DOHH2 (cell line): ENCODE measurements at regions not wholly inside any gene's neighbourhood (a gene's known extent, or its start where the extent isn't known, plus 50 kb on each side); places are given as distances from the start of the nearest gene placed in this dataset.

Experiments used
- H3F3A ChIP-seq: fragments of 200-600 bp; sonication (generic), shearing (Covaris generic); 2 replicates; pipeline ENCODE4 v1.6.0; 2016; ENCODE audit warnings: antibody characterized with exemption, mild to moderate bottlenecking; ENCODE audit not compliant: control insufficient read depth, insufficient read depth
- H3K27ac ChIP-seq: fragments of 200-600 bp; sonication (generic); 2 replicates; pipeline ENCODE4 v1.5.1; 2014; ENCODE audit warnings: low read depth, mild to moderate bottlenecking, low read length, moderate library complexity
- H3K27me3 ChIP-seq: fragments of 200-600 bp; sonication (generic); 2 replicates; pipeline ENCODE4 v1.6.1; 2014; ENCODE audit warnings: mild to moderate bottlenecking, low read length, mixed read lengths; ENCODE audit not compliant: control insufficient read depth
- H3K36me3 ChIP-seq: fragments of 200-600 bp; sonication (generic); 2 replicates; pipeline ENCODE4 v1.6.1; 2014; ENCODE audit warnings: mild to moderate bottlenecking, low read length, moderate library complexity, mixed read lengths; ENCODE audit not compliant: control insufficient read depth
- H3K4me1 ChIP-seq: fragments of 200-600 bp; sonication (generic); 2 replicates; pipeline ENCODE4 v1.6.1; 2014; ENCODE audit warnings: mild to moderate bottlenecking, low read length, mixed read lengths; ENCODE audit not compliant: control insufficient read depth
- H3K4me2 ChIP-seq: fragments of 200-600 bp; sonication (generic); 2 replicates; pipeline ENCODE4 v1.6.0; 2014; ENCODE audit warnings: mild to moderate bottlenecking, low read length, moderate library complexity
- H3K4me3 ChIP-seq: fragments of 200-600 bp; sonication (generic); 2 replicates; pipeline ENCODE4 v1.5.1; 2014; ENCODE audit warnings: mild to moderate bottlenecking, low read length, mixed read lengths
- H3K79me2 ChIP-seq: fragments of 200-600 bp; sonication (generic); 2 replicates; pipeline ENCODE4 v1.6.1; 2014; ENCODE audit warnings: mild to moderate bottlenecking, low read length, mixed read lengths; ENCODE audit not compliant: control insufficient read depth
- H3K9me2 ChIP-seq: fragments of 200-600 bp; sonication (generic); replicated peaks from 2 replicates; pipeline ENCODE4 v1.6.1; 2014; ENCODE audit warnings: mild to moderate bottlenecking, low read length, mixed read lengths; ENCODE audit not compliant: control insufficient read depth
- H3K9me3 ChIP-seq: fragments of 200-600 bp; sonication (generic); 2 replicates; pipeline ENCODE4 v1.6.1; 2014; ENCODE audit warnings: antibody characterized with exemption, low read length, mixed read lengths; ENCODE audit not compliant: control insufficient read depth, insufficient read depth
- H4K20me1 ChIP-seq: fragments of 200-600 bp; sonication (generic); 2 replicates; pipeline ENCODE4 v1.6.0; 2014; ENCODE audit warnings: low read depth, mild to moderate bottlenecking, antibody characterized with exemption, low read length, moderate library complexity; ENCODE audit not compliant: control insufficient read depth, insufficient read depth
- CTCF ChIP-seq: fragments of 200-600 bp; sonication (generic); IDR thresholded peaks from one replicate; pipeline ENCODE4 v1.5.1; 2014; ENCODE audit warnings: antibody characterized with exemption, mild to moderate bottlenecking, low read depth, low read length; ENCODE audit not compliant: poor library complexity, severe bottlenecking
- EZH2phosphoT487 ChIP-seq: fragments of 200-600 bp; sonication (generic); IDR thresholded peaks from 2 replicates; pipeline ENCODE4 v1.6.1; 2017; ENCODE audit warnings: borderline replicate concordance, mild to moderate bottlenecking, antibody characterized with exemption, low read length, moderate library complexity, mixed read lengths

GRCh38 chr20:1819311-1820137 is 75.7 kb upstream of the SIRPA start:
- Histone ChIP-seq H3K79me2 (no peaks in the 10 kb centered on the region), H3K9me2 (no peaks in the 10 kb centered on the region), H3F3A (no peaks in the 10 kb centered on the region), H3K4me2 (no peak overlapping the region), H3K27me3 (peaks cover 32% of the 10 kb centered on the region), H3K27ac (no peak overlapping the region), H3K4me1 (no peaks in the 10 kb centered on the region), H4K20me1 (no peaks in the 10 kb centered on the region), H3K4me3 (no peak overlapping the region), H3K36me3 (no peaks in the 10 kb centered on the region), H3K9me3 (peaks cover 5% of the 10 kb centered on the region; the same call in 1 of the 2 replicates)
- TF ChIP-seq CTCF (no peak), EZH2phosphoT487 (no peak)

GRCh38 chr20:1818895-1819294 is 76.3 kb upstream of the SIRPA start:
- H3K4me1 ChIP-seq: no peaks in the 10 kb centered on the region
- no peak for TF ChIP-seq EZH2phosphoT487
- TF ChIP-seq CTCF: no peak
- no peak overlapping the region for H3K4me3 ChIP-seq
- H3K9me3 ChIP-seq: peaks cover 5% of the 10 kb centered on the region; the same call in 1 of the 2 replicates
- H3F3A ChIP-seq: no peaks in the 10 kb centered on the region
- no peaks in the 10 kb centered on the region for H3K9me2 ChIP-seq
- peaks cover 32% of the 10 kb centered on the region for H3K27me3 ChIP-seq
- H3K4me2 ChIP-seq: no peak overlapping the region
- H3K79me2 ChIP-seq: no peaks in the 10 kb centered on the region
- no peak overlapping the region for H3K27ac ChIP-seq
- no peaks in the 10 kb centered on the region for H3K36me3 ChIP-seq
- no peaks in the 10 kb centered on the region for H4K20me1 ChIP-seq

DNA sequence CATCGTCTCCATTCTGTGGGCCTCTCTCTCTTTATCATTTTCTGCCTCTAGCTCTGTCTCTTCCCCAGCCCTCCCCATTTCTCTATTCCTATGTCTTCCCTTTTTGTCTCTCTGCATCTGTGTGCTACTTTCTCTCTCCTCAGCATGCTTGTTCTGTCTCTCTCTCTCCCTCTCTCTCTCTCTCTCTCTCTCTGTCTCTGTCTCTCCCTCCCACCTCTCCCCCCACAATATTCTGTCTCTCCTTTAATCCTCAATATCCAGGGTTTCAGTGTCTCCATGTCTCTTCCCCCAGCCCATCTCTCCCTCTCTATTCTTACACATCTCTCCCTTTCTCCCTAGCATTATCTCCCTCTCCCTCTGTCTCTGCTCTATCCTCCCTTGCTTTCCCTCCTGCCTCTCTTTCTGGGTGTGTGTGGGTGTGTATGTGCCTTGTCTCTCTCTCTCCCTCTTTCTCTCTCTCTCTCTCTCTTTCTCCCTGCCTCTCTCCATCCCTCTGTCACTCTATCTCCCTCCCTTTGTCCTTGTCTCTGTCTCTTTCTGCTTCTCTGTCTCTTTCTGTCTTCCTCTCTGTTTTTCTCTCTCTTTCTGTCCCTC is 76.9 kb upstream of the SIRPA start:
- Histone ChIP-seq H3K27ac (no peak overlapping the region), H3K9me2 (no peaks in the 10 kb centered on the region), H3K36me3 (no peaks in the 10 kb centered on the region), H3K4me1 (no peaks in the 10 kb centered on the region), H3K4me2 (no peak overlapping the region), H4K20me1 (no peaks in the 10 kb centered on the region), H3K27me3 (peaks cover 32% of the 10 kb centered on the region), H3K79me2 (no peaks in the 10 kb centered on the region), H3K9me3 (peaks cover 5% of the 10 kb centered on the region; the same call in 1 of the 2 replicates), H3K4me3 (no peak overlapping the region), H3F3A (no peaks in the 10 kb centered on the region)
- TF ChIP-seq CTCF (no peak), EZH2phosphoT487 (no peak)
